ENCODE measurements at regions not wholly inside any gene's neighbourhood (a gene's known extent, or its start where the extent isn't known, plus 50 kb on each side); places are given as distances from the start of the nearest gene placed in this dataset.

DNA sequence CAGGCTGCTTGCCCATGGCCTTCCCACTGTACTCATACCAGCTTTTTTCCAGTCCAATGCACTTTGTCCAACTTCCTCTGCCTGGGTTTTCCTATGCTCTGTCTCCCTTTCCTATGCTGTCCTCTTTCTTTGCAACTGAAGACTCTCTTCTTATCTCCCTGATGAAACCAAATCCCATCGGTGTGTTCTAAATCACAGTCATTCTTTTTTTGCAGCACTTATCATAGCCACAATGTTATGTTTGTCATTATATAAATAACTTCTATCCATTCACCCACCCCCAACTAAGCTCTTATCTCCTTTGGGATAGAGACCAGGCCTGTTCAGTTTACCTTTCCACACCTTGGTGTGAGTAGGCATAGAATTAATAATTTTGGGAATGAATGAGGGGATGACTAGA, 121.0 kb downstream of the GPX5 start:
- no peaks in the 10 kb centered on the region for H3K36me3 ChIP-seq (ENCODE audit: insufficient read depth)
- no peaks in the 10 kb centered on the region for H3K79me2 ChIP-seq (ENCODE audit: insufficient read depth, low read depth)
- peaks cover 17% of the 10 kb centered on the region for H3K4me1 ChIP-seq (ENCODE audit: low read depth, poor library complexity, severe bottlenecking)
- no peaks in the 10 kb centered on the region; the same call in 1 of the 2 replicates for H4K20me1 ChIP-seq (ENCODE audit: insufficient read depth)
- H3K27ac ChIP-seq, result no peak overlapping the region
- H3K4me2 ChIP-seq, result no peak overlapping the region
- no peak overlapping the region for H2AFZ ChIP-seq (ENCODE audit: low read depth)
- H3K9ac ChIP-seq, result no peak overlapping the region
- H3K4me3 ChIP-seq (IDR thresholded peaks at IDR 0.05; ENCODE audit: insufficient read depth, low read depth, low read length), result no peak overlapping the region
- TF ChIP-seq, protein P1, sequence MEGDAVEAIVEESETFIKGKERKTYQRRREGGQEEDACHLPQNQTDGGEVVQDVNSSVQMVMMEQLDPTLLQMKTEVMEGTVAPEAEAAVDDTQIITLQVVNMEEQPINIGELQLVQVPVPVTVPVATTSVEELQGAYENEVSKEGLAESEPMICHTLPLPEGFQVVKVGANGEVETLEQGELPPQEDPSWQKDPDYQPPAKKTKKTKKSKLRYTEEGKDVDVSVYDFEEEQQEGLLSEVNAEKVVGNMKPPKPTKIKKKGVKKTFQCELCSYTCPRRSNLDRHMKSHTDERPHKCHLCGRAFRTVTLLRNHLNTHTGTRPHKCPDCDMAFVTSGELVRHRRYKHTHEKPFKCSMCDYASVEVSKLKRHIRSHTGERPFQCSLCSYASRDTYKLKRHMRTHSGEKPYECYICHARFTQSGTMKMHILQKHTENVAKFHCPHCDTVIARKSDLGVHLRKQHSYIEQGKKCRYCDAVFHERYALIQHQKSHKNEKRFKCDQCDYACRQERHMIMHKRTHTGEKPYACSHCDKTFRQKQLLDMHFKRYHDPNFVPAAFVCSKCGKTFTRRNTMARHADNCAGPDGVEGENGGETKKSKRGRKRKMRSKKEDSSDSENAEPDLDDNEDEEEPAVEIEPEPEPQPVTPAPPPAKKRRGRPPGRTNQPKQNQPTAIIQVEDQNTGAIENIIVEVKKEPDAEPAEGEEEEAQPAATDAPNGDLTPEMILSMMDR (conservative IDR thresholded peaks at IDR 0.05; ENCODE audit: low read depth, low read length), result no peak
- H3K27me3 ChIP-seq (ENCODE audit: insufficient read depth, low read depth), result no peaks in the 10 kb centered on the region

DNA sequence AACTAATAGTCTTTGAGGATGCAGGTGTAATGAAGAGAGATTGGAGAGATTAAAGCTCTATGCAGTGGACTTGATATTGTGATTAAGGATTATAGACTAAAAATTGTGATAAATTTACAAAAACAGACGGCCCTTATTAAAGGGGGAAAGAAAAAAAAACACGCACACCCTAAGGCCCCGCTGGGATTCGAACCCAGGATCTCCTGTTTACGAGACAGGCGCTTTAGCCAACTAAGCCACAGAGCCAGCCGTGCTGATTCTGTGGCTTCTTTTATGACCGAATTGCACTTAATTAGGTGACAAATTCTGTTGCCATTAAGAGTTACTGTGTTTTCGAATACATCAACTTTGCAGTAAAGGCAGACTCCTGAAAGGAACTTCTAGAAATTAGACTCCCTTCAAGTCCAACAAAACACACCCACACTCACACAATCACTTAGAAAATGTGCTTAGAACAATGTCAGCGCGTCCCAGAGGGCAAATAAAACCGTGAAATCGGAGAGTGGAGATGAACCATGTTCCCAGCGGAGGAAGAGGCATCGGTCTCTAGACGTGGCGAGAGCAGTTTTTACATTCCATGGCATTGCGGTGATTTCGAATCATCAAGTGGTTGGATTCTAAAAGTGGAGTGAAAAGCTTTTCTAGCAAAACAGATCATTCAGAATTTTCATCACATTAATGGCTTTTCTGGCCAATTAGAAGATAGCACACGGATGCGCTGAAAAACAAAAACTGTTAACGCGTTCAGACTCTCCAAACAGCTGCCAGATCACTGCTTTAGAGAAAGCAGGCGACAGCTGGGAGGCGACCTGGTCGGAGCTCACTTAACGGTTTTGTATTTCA, 122.6 kb downstream of the GPX5 start:
- Histone ChIP-seq H4K20me1 (ENCODE audit: insufficient read depth) (no peaks in the 10 kb centered on the region), H3K27me3 (ENCODE audit: insufficient read depth, low read depth) (no peaks in the 10 kb centered on the region), H3K36me3 (ENCODE audit: insufficient read depth) (no peaks in the 10 kb centered on the region), H3K4me2 (peak overlapping the region; percentile 92; the same call in 1 of the 2 replicates), H3K9ac (peak overlapping the region; percentile 54; the same call in 1 of the 2 replicates), H3K79me2 (ENCODE audit: insufficient read depth, low read depth) (no peaks in the 10 kb centered on the region), H3K4me3 (IDR thresholded peaks at IDR 0.05; ENCODE audit: insufficient read depth, low read depth, low read length) (peak overlapping the region; percentile 25), H2AFZ (ENCODE audit: low read depth) (peak overlapping the region; percentile 98), H3K4me1 (ENCODE audit: low read depth, poor library complexity, severe bottlenecking) (peaks cover 12% of the 10 kb centered on the region), H3K27ac (peak overlapping the region; percentile 66)
- TF ChIP-seq, protein P1 (conservative IDR thresholded peaks at IDR 0.05; ENCODE audit: low read depth, low read length), result no peak

GRCh38 chr6:28648878-28649375, 123.2 kb downstream of the GPX5 start:
- TF ChIP-seq, protein P1 (conservative IDR thresholded peaks at IDR 0.05; ENCODE audit: low read depth, low read length), result no peak
- peaks cover 12% of the 10 kb centered on the region for H3K4me1 ChIP-seq (ENCODE audit: low read depth, poor library complexity, severe bottlenecking)
- no peaks in the 10 kb centered on the region for H3K27me3 ChIP-seq (ENCODE audit: insufficient read depth, low read depth)
- peak overlapping the region; percentile 25 for H3K4me3 ChIP-seq (IDR thresholded peaks at IDR 0.05; ENCODE audit: insufficient read depth, low read depth, low read length)
- H3K36me3 ChIP-seq (ENCODE audit: insufficient read depth), result no peaks in the 10 kb centered on the region
- H3K27ac ChIP-seq, result peak overlapping the region; percentile 66
- no peaks in the 10 kb centered on the region for H4K20me1 ChIP-seq (ENCODE audit: insufficient read depth)
- H3K79me2 ChIP-seq (ENCODE audit: insufficient read depth, low read depth), result no peaks in the 10 kb centered on the region
- peak overlapping the region; percentile 92 for H3K4me2 ChIP-seq
- peak overlapping the region; percentile 54; the same call in 1 of the 2 replicates for H3K9ac ChIP-seq
- peak overlapping the region; percentile 98 for H2AFZ ChIP-seq (ENCODE audit: low read depth)

DNA sequence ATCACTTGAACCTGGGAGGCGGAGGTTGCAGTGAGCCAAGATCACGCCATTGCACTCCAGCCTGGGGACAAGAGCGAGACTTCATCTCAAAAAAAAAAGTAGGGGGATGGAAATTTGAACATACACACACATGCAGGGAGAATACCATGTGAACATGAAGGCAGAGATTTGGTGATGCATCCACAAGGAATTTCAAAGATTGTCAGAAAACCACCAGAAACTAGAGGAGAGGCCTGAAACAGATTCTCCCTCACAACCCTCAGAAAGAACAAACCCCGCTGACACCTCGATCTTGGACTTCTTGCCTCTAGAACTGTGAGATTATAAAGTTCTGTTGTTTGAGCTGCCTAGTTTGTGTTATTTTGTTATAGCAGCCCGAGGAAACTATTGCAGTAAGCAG, 125.5 kb downstream of the GPX5 start:
- Histone ChIP-seq H3K27me3 (ENCODE audit: insufficient read depth, low read depth) (no peaks in the 10 kb centered on the region), H3K4me1 (ENCODE audit: low read depth, poor library complexity, severe bottlenecking) (peaks cover 12% of the 10 kb centered on the region), H3K4me3 (IDR thresholded peaks at IDR 0.05; ENCODE audit: insufficient read depth, low read depth, low read length) (no peak overlapping the region), H3K4me2 (no peak overlapping the region), H2AFZ (ENCODE audit: low read depth) (no peak overlapping the region), H3K79me2 (ENCODE audit: insufficient read depth, low read depth) (no peaks in the 10 kb centered on the region), H3K36me3 (ENCODE audit: insufficient read depth) (no peaks in the 10 kb centered on the region), H3K27ac (no peak overlapping the region), H4K20me1 (ENCODE audit: insufficient read depth) (no peaks in the 10 kb centered on the region), H3K9ac (no peak overlapping the region)
- TF ChIP-seq, protein P1 (conservative IDR thresholded peaks at IDR 0.05; ENCODE audit: low read depth, low read length), result no peak

Data from KMS-11 (cell line).